HG03045 (cell line): ENCODE measurements at regions not wholly inside any gene's neighbourhood (a gene's known extent, or its start where the extent isn't known, plus 50 kb on each side); places are given as distances from the start of the nearest gene placed in this dataset.
"Not testable (repeated sequence)": the region's sequence is repeated elsewhere in the genome, so short reads cannot be mapped to it uniquely, and the experiment has no call there.

Experiments used
- ATAC-seq: cut with Tn5 transposase; IDR thresholded peaks from one replicate; pipeline ENCODE4 v1.9.1; 2021; ENCODE audit warnings: mild to moderate bottlenecking, moderate library complexity; ENCODE audit not compliant: unreplicated experiment

- peak; percentile 93 for ATAC-seq
These were observed 93.0 kb downstream of the CRLF3 start for GRCh38 chr17:30731210-30732132.

DNA sequence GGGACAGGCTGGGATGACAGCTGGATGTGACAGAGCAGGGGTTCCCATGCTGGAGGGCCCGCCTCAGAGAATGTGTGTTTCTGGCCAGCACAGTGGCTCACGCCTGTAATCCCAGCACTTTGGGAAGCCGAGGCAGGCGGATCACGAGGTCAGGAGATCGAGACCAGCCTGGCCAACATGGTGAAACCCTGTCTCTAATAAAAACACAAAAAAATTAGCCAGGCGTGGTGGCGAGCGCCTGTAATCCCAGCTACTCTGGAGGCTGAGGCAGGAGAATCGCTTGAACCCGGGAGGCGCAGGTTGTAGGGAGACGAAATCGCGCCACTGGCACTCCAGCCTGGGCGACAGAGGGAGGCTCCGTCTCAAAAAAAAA is 93.7 kb downstream of the CRLF3 start:
- not testable (repeated sequence) for ATAC-seq

DNA sequence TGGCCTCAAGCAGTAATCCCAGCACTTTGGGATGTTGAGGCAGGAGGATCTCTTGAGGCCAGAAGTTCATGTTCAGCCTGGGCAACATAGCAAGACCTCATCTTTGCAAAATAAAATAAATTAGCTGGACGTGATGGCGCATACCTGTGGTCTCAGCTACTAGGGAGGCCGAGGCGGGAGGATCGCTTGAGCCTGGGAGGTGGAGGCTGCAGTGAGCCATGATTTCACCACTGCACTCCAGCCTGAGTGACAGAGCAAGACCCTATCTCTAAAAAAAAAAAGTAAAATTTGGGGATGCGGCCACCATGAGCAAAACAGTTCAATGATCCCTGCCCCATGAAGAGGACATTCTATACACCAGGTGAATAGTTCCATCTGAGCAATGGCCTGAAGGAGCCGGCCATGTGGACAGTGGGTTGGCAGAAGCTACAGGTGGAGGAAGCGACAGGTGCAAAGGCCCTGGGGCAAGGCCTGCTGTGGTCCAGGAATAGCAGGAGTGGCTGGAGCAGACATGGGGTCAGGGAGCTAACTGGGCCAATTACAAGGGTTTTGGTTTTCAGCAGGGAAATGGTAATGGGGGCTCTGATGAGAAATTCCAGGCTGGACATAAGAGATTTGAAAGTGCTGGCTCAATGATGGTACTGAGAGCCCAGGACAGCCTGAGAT is 94.2 kb downstream of the CRLF3 start:
- ATAC-seq, result not testable (repeated sequence)

- ATAC-seq, result not testable (repeated sequence)
These were observed 94.9 kb downstream of the CRLF3 start for GRCh38 chr17:30729471-30730170.

GRCh38 chr17:30727517-30727916 is 97.0 kb downstream of the CRLF3 start:
- ATAC-seq, result not testable (repeated sequence)

- not testable (repeated sequence) for ATAC-seq
These were observed 97.8 kb downstream of the CRLF3 start for GRCh38 chr17:30726734-30727133.

- not testable (repeated sequence) for ATAC-seq
These were observed 98.2 kb downstream of the CRLF3 start for GRCh38 chr17:30726310-30726709.

DNA sequence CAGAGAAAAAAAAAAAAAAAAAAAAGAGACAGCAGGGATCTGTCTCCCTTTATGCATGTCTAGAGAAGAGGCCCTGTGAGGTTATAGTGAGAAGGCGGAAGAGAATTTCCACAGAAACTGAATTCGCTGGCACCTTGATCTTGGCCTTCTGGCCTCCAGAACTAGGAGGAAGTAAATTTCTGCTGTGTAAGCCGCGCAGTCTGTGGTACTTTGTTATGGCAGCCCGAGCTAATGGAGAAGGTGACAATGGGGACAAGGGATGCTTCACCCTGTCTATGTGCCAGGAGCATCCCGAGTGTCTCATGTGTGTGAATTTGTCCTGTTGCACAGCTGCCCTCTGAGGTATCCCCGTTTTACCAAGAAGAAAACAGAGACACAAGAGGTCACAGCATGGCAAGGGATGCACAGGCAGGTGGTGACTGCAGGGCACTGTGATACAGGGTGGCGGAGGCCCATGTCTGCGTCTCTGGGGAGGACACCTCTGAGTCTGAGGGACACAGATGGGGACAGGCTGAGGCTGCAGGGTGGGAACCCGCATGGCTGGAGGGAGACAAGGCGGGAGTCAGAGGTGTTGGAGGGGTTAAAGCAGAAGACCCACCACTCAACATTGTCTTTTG is 100.3 kb downstream of the CRLF3 start:
- ATAC-seq, result not testable (repeated sequence)

GRCh38 chr17:30722114-30722780 is 102.2 kb downstream of the CRLF3 start:
- not testable (repeated sequence) for ATAC-seq

DNA sequence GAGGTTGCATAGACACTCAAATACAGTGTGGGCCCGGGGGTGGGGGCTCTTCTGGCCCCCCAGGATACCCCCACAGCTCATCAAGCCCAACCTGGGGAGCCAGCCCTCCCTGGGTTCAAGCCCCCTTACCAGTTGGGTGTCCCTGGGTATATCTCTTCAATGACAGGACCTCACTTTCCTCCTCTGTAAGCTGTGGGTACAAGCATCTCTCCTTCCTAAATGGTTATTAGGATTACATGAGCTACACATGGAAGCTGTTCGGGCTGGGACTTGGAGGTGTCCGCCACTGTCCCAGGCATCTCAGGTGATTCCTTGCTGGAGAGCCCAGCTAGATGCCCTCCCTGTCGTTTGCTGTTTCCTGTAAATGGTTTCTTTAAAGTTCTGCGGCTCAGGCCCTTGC is 103.5 kb downstream of the CRLF3 start:
- not testable (repeated sequence) for ATAC-seq

DNA sequence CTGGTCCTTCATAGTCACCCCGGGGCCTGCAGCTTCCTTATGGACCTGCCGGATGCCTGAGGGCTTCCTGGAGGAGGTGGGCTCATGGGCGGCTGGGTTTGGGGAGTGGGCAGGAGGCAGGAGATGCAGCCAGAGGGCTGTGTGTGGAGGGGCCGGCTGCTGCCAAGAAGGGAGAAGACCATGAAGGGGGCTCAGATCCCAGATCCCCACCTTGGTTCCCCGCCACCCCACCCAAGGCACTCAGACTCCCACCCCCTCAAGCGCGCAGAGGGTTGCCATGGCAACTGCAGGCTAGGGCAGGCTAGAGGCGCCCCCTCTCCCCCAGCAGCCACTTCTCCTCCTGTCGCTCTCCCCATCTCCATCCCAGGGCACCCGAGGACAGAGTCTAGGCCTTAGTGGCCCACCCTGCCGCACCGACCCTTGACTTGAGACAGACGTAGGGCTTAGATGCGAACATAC is 104.5 kb downstream of the CRLF3 start:
- no peak for ATAC-seq

DNA sequence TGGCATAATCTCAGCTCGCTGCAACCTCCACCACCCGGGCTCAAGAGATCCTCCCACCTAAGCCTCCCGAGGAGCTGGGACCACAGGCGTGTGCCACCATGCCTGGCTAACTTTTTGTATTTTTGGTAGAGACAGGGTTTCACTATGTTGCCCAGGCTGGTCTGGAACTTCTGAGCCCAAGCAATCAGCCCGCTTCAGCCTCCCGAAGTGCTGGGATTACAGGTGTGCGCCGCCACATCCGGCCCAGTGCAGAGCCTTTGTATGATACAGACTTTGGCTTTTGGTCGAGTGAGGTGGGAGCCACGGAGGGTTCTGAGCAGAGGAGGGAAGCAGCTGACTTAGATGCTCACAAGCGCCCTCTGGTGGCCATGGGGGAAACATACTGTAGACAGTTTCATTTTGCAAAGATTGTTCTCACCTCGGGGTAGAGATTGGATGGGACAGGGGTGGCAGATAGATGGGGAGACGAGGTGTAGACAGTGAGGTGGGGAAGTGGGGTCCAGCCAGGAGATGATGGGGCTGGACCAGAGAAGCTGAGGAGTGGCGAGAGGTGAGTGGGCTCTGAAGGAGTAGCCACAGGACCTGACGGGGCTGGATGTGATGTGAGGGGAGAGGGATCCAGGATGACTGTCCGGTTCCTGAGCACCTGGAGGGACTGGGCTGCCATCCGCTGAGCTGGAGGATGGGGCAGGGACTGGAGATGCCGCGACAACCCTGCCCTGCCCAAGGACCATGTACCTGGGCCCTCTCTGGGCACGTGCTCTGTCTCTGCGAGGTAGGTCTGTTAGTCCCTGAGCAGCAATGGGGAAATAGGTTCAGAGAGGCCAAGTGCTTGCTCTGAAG is 105.1 kb downstream of the CRLF3 start:
- not testable (repeated sequence) for ATAC-seq

GRCh38 chr17:30718691-30719090 is 105.8 kb downstream of the CRLF3 start:
- not testable (repeated sequence) for ATAC-seq

GRCh38 chr17:30718099-30718447 is 106.4 kb downstream of the CRLF3 start:
- not testable (repeated sequence) for ATAC-seq

- ATAC-seq, result no peak
These were observed 107.0 kb downstream of the CRLF3 start for GRCh38 chr17:30717291-30718098.

DNA sequence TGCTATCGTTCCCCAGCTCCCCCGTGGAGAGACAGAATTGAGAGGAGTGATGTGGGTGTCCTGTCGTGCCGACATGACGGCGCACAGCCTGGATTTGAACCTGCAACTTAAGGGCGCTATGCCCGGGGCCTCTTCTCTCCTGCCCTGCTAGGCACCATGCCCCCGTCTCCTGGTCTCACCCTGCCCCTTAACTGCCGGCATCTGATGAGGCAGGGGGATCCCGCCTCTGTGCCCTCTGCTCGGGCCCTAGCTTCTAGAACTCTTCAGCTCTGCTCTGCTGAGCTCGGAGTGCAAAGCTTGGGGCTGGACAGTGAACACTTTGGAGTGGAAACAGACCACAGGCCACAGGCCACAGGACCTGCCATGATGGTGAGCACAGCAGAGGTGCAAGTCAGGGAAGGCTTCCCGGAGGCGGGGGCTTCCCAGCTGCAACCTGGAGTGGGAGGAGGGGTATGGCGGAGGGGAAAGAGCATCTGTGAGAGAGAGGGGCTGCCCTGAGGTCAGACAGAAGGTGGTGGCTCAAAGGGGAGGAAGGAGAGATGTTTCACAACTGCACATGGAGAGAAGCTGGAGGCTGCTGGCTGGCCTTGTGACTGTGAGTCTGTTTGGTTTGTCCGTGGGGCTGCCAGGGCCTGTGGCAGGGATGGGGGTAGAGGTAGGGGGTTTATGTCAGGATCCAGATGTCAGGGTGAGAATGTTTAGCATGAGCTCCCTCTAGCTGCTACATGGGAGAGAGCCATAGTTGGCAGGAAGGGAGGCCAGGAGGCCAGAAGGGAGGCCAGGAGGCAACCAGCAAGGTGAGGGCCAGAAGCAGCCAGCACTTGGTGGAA is 107.8 kb downstream of the CRLF3 start:
- no peak for ATAC-seq

GRCh38 chr17:30714825-30715622 is 109.5 kb downstream of the CRLF3 start:
- peak; percentile 64 for ATAC-seq
